ENCODE measurements at regions not wholly inside any gene's neighbourhood (a gene's known extent, or its start where the extent isn't known, plus 50 kb on each side); places are given as distances from the start of the nearest gene placed in this dataset.

DNA sequence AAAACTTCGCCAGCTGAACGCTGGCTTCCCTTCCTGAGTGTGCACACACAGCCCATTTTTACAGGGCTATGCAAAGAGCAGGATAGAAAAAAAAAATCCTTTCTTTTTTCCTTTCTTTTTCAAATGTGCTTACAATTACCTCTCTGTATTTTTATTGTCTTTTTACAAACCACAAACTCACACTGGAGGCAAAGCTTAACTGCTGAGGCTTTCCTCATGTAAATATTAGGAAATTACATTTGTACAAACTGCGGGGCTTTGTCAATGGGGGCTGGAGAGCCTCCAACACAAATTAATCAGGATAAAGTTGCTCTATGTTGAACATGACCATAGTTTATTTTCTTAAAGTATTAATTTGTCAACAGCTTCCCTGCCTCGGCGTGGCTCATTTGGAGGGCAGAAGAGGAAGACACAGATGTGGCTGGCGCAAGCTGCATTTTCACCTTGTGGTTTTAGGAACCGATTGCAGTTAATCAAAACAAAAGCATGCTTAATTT lies 411.7 kb upstream of the MKI67 start:
- TF ChIP-seq POLR2A (IDR thresholded peaks at IDR 0.05; ENCODE audit: low read depth, low read length) = no peak
- TF ChIP-seq POLR2AphosphoS5 (IDR thresholded peaks at IDR 0.05; ENCODE audit: low read depth, low read length) = no peak
- no peak for TF ChIP-seq TAF1 (IDR thresholded peaks at IDR 0.05; ENCODE audit: low read depth, low read length)
- TF ChIP-seq SPI1 (IDR thresholded peaks at IDR 0.05; ENCODE audit: low read depth, low read length) = no peak
- TF ChIP-seq PAX5 (IDR thresholded peaks at IDR 0.05; ENCODE audit: insufficient read depth, low read length, severe bottlenecking) = no peak
- no peak for TF ChIP-seq POU2F2 (IDR thresholded peaks at IDR 0.05; ENCODE audit: low read depth, low read length)

Measured in GM12891 (cell line).